HEK293 (cell line): ENCODE measurements at regions not wholly inside any gene's neighbourhood (a gene's known extent, or its start where the extent isn't known, plus 50 kb on each side); places are given as distances from the start of the nearest gene placed in this dataset.

ENCODE experiments used
- CTCF ChIA-PET: fragments of 350-600 bp; formaldehyde crosslinking; extraction: SDS; loops from one replicate; lab custom pipeline; 2021; ENCODE audit warnings: antibody characterized with exemption; lab: Yijun Ruan, JAX
- POLR2A ChIA-PET: fragments of 300-600 bp; formaldehyde crosslinking; extraction: SDS; loops from one replicate; lab custom pipeline; 2020; ENCODE audit warnings: antibody characterized with exemption, inconsistent platforms; lab: Yijun Ruan, JAX
- H3K27ac ChIP-seq: fragments of 200-500 bp; sonication (Bioruptor generic); 2 replicates; pipeline ENCODE4 v1.5.1; 2014; ENCODE audit warnings: low read depth, low read length, control low read depth, inconsistent platforms; ENCODE audit errors: extremely low read depth
- H3K36me3 ChIP-seq, 2 experiments: fragments of 200-500 bp in 1 of 2; sonication (Bioruptor generic) in 1 of 2; 1 replicate in 1 of 2; 2 replicates in 1 of 2; pipeline ENCODE4 v1.5.1; 2014 to 2017; ENCODE audit warnings: inconsistent platforms in 2 of 2, low read length in 2 of 2; ENCODE audit not compliant: control insufficient read depth in 2 of 2, insufficient read depth in 1 of 2
- H3K4me1 ChIP-seq: fragments of 200-500 bp; sonication (Bioruptor generic); 2 replicates; pipeline ENCODE4 v1.5.1; 2014; ENCODE audit warnings: mild to moderate bottlenecking, low read length, inconsistent platforms; ENCODE audit not compliant: control insufficient read depth, insufficient read depth
- H3K4me3 ChIP-seq: 2 replicates; pipeline ENCODE4 v1.5.1; 2011; ENCODE audit warnings: low read depth, mild to moderate bottlenecking, control low read depth, low read length, moderate library complexity
- H3K9me3 ChIP-seq: fragments of 200-500 bp; sonication (Bioruptor generic); 2 replicates; pipeline ENCODE4 v1.5.1; 2014; ENCODE audit warnings: low read depth, low read length, inconsistent platforms; ENCODE audit not compliant: control insufficient read depth, insufficient read depth
- SETDB1 ChIP-seq: IDR thresholded peaks from one replicate; pipeline ENCODE4 v1.6.1; 2017; ENCODE audit warnings: mild to moderate bottlenecking, low read length, moderate library complexity, mixed read lengths; ENCODE audit not compliant: insufficient read length
- ZBTB17 ChIP-seq: fragments of 450-650 bp; formaldehyde crosslinking; IDR thresholded peaks from 2 replicates; pipeline ENCODE4 v1.5.1; 2016; ENCODE audit warnings: missing biosample characterization, missing genetic modification characterization
- ZBTB21 ChIP-seq: fragments of 450-650 bp; formaldehyde crosslinking; IDR thresholded peaks from 2 replicates; pipeline ENCODE4 v1.5.1; 2017; ENCODE audit warnings: missing biosample characterization, missing genetic modification characterization
- ZEB2 ChIP-seq: fragments of 450-650 bp; formaldehyde crosslinking; IDR thresholded peaks from 2 replicates; pipeline ENCODE4 v1.5.1; 2016; ENCODE audit warnings: missing biosample characterization, missing genetic modification characterization
- ZNF112 ChIP-seq: fragments of 450-650 bp; formaldehyde crosslinking; IDR thresholded peaks from 2 replicates; pipeline ENCODE4 v1.5.0; 2017; ENCODE audit warnings: missing biosample characterization, missing genetic modification characterization
- ZNF138 ChIP-seq: fragments of 450-650 bp; formaldehyde crosslinking; IDR thresholded peaks from 2 replicates; pipeline ENCODE4 v1.5.1; 2016; ENCODE audit warnings: missing biosample characterization, missing genetic modification characterization, borderline replicate concordance
- ZNF274 ChIP-seq, 2 experiments: fragments of 200-500 bp in 1 of 2; fragments of 450-650 bp in 1 of 2; sonication (Bioruptor generic) in 1 of 2; formaldehyde crosslinking in 1 of 2; IDR thresholded peaks; 2 replicates each; pipeline versions ENCODE4 v1.5.1 to v1.6.1; 2014 to 2016; ENCODE audit warnings: borderline replicate concordance in 1 of 2, inconsistent platforms in 1 of 2, low read length in 1 of 2, missing biosample characterization in 1 of 2, missing genetic modification characterization in 1 of 2
- ZNF280C ChIP-seq: fragments of 450-650 bp; formaldehyde crosslinking; IDR thresholded peaks from 2 replicates; pipeline ENCODE4 v1.5.1; 2016; ENCODE audit warnings: missing biosample characterization, missing genetic modification characterization
- ZNF335 ChIP-seq: fragments of 450-650 bp; formaldehyde crosslinking; conservative IDR thresholded peaks from 2 replicates; pipeline ENCODE4 v1.5.1; 2016; ENCODE audit warnings: missing biosample characterization, missing genetic modification characterization
- ZNF366 ChIP-seq: fragments of 450-650 bp; formaldehyde crosslinking; conservative IDR thresholded peaks from 2 replicates; pipeline ENCODE4 v1.5.1; 2016; ENCODE audit warnings: missing biosample characterization, missing genetic modification characterization
- ZNF394 ChIP-seq: fragments of 450-650 bp; formaldehyde crosslinking; IDR thresholded peaks from 2 replicates; pipeline ENCODE4 v1.5.1; 2016; ENCODE audit warnings: missing biosample characterization, missing genetic modification characterization, mild to moderate bottlenecking, moderate library complexity, borderline replicate concordance
- ZNF433 ChIP-seq: fragments of 450-650 bp; formaldehyde crosslinking; IDR thresholded peaks from 2 replicates; pipeline ENCODE4 v1.5.1; 2016; ENCODE audit warnings: missing biosample characterization, missing genetic modification characterization, low read depth
- ZNF658 ChIP-seq: fragments of 450-650 bp; formaldehyde crosslinking; IDR thresholded peaks from 2 replicates; pipeline ENCODE4; 2016; ENCODE audit warnings: missing biosample characterization, missing genetic modification characterization
- ZNF791 ChIP-seq: fragments of 450-650 bp; formaldehyde crosslinking; IDR thresholded peaks from 2 replicates; pipeline ENCODE4 v1.5.1; 2016; ENCODE audit warnings: missing biosample characterization, missing genetic modification characterization
- ZNF792 ChIP-seq: fragments of 450-650 bp; formaldehyde crosslinking; IDR thresholded peaks from 2 replicates; pipeline ENCODE4 v1.5.1; 2016; ENCODE audit warnings: missing biosample characterization, missing genetic modification characterization
- ZNF843 ChIP-seq: fragments of 450-650 bp; formaldehyde crosslinking; IDR thresholded peaks from 2 replicates; pipeline ENCODE4 v1.5.1; 2016; ENCODE audit warnings: missing biosample characterization, missing genetic modification characterization
- TF ChIP-seq, protein P1 (sequence below): fragments of 450-650 bp; formaldehyde crosslinking; IDR thresholded peaks from 2 replicates; pipeline ENCODE4 v1.5.1; 2016; ENCODE audit warnings: missing biosample characterization, missing genetic modification characterization
- TF ChIP-seq, protein P2 (sequence below): fragments of 450-650 bp; formaldehyde crosslinking; IDR thresholded peaks from 2 replicates; pipeline ENCODE4 v1.5.1; 2016; ENCODE audit warnings: missing biosample characterization, missing genetic modification characterization

DNA sequence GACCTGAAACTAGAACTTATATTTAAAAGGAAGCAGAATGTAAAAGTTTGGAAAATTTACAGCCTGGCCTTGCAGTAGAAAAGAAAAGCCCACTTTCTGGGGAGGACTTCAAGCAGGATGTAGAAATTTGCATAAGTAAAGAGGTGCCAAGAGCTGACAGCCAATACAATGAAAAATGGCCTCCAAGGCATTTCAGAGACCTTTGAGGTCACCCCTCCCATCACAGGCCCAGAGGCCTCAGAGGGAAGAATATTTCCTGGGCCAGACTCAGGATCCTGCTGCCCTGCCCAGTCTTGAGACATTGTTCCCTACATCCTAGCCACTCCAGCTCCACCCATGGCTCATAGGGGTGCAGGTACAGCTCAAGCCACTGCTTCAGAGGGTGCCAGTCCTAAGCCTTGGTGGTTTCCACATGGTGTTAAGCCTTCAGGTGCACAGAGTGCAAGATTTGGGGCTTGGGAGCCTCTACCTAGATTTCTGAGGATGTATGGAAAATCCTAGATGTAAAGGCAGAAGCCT, 518.9 kb upstream of the INTU start:
- H3K27ac ChIP-seq, result no peak overlapping the region
- CTCF ChIA-PET, result interaction anchor here (0.5 kb wide), 1 partner anchor 263 kb away, joined by 3 read pairs; no protein-coding TSS in a partner anchor
- H3K4me3 ChIP-seq, result no peak overlapping the region
- H3K9me3 ChIP-seq, result no peaks in the 10 kb centered on the region
- no peak for TF ChIP-seq SETDB1
- TF ChIP-seq ZNF112 (tag by site-specific recombination), result no peak
- TF ChIP-seq, protein P1, sequence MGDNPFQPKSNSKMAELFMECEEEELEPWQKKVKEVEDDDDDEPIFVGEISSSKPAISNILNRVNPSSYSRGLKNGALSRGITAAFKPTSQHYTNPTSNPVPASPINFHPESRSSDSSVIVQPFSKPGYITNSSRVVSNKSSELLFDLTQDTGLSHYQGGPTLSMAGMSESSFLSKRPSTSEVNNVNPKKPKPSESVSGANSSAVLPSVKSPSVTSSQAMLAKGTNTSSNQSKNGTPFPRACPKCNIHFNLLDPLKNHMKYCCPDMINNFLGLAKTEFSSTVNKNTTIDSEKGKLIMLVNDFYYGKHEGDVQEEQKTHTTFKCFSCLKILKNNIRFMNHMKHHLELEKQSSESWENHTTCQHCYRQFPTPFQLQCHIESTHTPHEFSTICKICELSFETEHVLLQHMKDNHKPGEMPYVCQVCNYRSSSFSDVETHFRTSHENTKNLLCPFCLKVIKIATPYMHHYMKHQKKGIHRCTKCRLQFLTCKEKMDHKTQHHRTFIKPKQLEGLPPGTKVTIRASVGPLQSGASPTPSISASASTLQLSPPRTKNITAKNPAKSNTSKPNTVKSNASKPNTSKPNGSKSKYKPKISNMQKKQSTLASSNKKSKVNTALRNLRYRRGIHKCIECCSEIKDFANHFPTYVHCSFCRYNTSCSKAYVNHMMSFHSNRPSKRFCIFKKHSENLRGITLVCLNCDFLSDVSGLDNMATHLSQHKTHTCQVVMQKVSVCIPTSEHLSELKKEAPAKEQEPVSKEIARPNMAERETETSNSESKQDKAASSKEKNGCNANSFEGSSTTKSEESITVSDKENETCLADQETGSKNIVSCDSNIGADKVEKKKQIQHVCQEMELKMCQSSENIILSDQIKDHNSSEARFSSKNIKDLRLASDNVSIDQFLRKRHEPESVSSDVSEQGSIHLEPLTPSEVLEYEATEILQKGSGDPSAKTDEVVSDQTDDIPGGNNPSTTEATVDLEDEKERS (tag by site-specific recombination), result no peak
- no peak for TF ChIP-seq ZNF280C (tag by site-specific recombination)
- TF ChIP-seq ZNF843, result no peak
- TF ChIP-seq ZNF394, result no peak
- no peak for TF ChIP-seq ZEB2 (tag by site-specific recombination)
- no peak for TF ChIP-seq ZBTB21 (tag by site-specific recombination)
- no peak for TF ChIP-seq ZNF658 (tag by site-specific recombination)
- TF ChIP-seq ZNF433 (tag by site-specific recombination), result no peak
- TF ChIP-seq ZNF274 (IDR thresholded peaks at IDR 0.05; ENCODE audit: low read length), result no peak
- TF ChIP-seq ZNF274 (tag by site-specific recombination; IDR thresholded peaks at IDR 0.05; ENCODE audit: borderline replicate concordance), result no peak
- TF ChIP-seq ZNF792 (tag by site-specific recombination), result no peak
- TF ChIP-seq ZNF335, result no peak
- no peak for TF ChIP-seq ZNF791 (tag by site-specific recombination)
- TF ChIP-seq, protein P2, sequence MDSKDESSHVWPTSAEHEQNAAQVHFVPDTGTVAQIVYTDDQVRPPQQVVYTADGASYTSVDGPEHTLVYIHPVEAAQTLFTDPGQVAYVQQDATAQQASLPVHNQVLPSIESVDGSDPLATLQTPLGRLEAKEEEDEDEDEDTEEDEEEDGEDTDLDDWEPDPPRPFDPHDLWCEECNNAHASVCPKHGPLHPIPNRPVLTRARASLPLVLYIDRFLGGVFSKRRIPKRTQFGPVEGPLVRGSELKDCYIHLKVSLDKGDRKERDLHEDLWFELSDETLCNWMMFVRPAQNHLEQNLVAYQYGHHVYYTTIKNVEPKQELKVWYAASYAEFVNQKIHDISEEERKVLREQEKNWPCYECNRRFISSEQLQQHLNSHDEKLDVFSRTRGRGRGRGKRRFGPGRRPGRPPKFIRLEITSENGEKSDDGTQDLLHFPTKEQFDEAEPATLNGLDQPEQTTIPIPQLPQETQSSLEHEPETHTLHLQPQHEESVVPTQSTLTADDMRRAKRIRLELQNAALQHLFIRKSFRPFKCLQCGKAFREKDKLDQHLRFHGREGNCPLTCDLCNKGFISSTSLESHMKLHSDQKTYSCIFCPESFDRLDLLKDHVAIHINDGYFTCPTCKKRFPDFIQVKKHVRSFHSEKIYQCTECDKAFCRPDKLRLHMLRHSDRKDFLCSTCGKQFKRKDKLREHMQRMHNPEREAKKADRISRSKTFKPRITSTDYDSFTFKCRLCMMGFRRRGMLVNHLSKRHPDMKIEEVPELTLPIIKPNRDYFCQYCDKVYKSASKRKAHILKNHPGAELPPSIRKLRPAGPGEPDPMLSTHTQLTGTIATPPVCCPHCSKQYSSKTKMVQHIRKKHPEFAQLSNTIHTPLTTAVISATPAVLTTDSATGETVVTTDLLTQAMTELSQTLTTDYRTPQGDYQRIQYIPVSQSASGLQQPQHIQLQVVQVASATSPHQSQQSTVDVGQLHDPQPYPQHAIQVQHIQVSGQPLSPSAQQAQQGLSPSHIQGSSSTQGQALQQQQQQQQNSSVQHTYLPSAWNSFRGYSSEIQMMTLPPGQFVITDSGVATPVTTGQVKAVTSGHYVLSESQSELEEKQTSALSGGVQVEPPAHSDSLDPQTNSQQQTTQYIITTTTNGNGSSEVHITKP (tag by site-specific recombination), result no peak
- no peak for TF ChIP-seq ZNF138 (tag by site-specific recombination)
- no peak for TF ChIP-seq ZBTB17
- TF ChIP-seq ZNF366 (tag by site-specific recombination), result no peak
- no peaks in the 10 kb centered on the region for H3K4me1 ChIP-seq
- POLR2A ChIA-PET, result no interaction called here
- no peaks in the 10 kb centered on the region for H3K36me3 ChIP-seq
